Progenitor cell of endocrine pancreas (in vitro differentiated cells): ENCODE measurements at regions not wholly inside any gene's neighbourhood (a gene's known extent, or its start where the extent isn't known, plus 50 kb on each side); places are given as distances from the start of the nearest gene placed in this dataset.
"Not testable (repeated sequence)": the region's sequence is repeated elsewhere in the genome, so short reads cannot be mapped to it uniquely, and the experiment has no call there.

ENCODE experiments used
- DNase-seq: peaks from one replicate; pipeline ENCODE4 v3.0.0; 2021; ENCODE audit warnings: low spot score; ENCODE audit not compliant: unreplicated experiment
- H3K27ac Mint-ChIP-seq: 2 replicates; pipeline ENCODE4 v1.8.0; 2021; ENCODE audit warnings: mild to moderate bottlenecking, moderate library complexity, mixed read lengths
- H3K27me3 Mint-ChIP-seq: 2 replicates; pipeline ENCODE4 v1.8.0; 2021; ENCODE audit warnings: mixed read lengths
- H3K36me3 Mint-ChIP-seq: 2 replicates; pipeline ENCODE4 v1.8.0; 2022; ENCODE audit warnings: mixed read lengths; ENCODE audit not compliant: insufficient read depth
- H3K4me1 Mint-ChIP-seq: 2 replicates; pipeline ENCODE4 v1.8.0; 2021; ENCODE audit warnings: low read depth, mixed read lengths
- H3K4me3 Mint-ChIP-seq: 2 replicates; pipeline ENCODE4 v1.8.0; 2021; ENCODE audit warnings: low read depth, mild to moderate bottlenecking, moderate library complexity, mixed read lengths
- H3K9me3 Mint-ChIP-seq: 2 replicates; pipeline ENCODE4 v1.8.0; 2021; ENCODE audit warnings: low read depth, mixed read lengths
- CTCF ChIP-seq: fragments of 200-600 bp; sonication (generic); IDR thresholded peaks from one replicate; pipeline ENCODE4 v1.5.0; 2021; ENCODE audit warnings: antibody characterized with exemption, mild to moderate bottlenecking; ENCODE audit not compliant: unreplicated experiment

GRCh38 chrX:83416273-83416672, 91.8 kb upstream of the POU3F4 start:
- Mint-ChIP-seq H3K27me3 (no peaks in the 10 kb centered on the region), H3K27ac (no peak overlapping the region), H3K9me3 (peaks cover 15% of the 10 kb centered on the region), H3K4me3 (no peak overlapping the region), H3K36me3 (no peaks in the 10 kb centered on the region), H3K4me1 (no peaks in the 10 kb centered on the region)
- peak; percentile 58 for TF ChIP-seq CTCF
- DNase-seq, result no peak

DNA sequence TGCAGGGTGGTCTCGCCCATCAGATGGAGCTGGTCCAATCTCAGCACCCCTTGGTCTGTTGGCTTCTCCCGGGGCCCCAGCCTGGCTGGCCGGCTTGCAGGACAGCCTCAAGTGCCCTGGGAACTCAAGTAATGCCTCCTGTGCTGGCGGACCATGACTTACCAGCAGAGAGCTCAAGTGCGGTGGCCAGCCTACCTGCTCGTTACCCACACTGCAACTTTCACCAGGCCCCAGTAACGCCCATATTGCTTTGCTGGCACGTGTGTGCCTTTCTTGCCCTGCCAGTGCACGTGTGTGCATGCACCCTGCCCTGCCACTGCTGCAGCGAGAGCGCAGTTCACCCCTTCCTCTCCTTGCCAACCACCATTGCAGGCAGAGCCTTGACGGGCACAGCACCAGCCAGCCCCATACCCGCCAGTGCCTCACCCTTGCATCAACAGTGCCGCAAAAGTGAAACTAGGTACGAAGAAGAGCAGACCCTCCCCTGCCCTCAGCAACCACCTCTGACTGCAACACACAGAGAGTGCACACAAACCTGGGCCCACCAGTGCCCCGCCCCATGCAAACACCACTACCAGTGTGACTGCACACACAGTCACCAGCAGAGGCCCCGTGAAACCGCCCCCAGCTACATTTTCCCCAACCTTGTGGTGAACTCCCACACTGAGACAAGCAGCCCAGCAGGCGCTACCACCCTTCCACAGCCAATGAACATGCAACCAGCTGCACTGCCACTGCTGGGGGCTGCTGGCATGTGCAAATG, 88.9 kb upstream of the POU3F4 start:
- no peaks in the 10 kb centered on the region for H3K27me3 Mint-ChIP-seq

DNA sequence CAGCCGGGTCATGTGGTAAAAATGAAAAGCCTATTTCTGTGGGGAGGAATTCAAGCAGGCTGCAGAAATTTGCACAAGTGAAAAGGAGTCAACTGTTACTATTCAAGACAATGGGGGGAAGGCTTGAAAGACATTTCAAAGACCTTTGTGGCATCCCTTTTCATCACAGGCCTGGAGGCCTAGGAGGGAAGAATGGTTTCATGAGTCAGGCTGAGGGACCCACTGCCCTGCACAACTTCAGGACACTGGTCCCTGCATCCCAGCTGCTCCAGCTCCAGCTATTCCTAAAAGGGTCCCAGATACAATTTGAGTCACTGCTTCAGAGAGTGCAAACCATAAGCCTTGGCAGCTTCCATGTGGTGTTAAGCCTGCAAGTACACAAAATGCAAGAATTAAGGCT, 85.3 kb upstream of the POU3F4 start:
- H3K9me3 Mint-ChIP-seq, result peaks cover 36% of the 10 kb centered on the region
- no peaks in the 10 kb centered on the region for H3K27me3 Mint-ChIP-seq
- H3K27ac Mint-ChIP-seq, result no peak overlapping the region
- no peaks in the 10 kb centered on the region for H3K4me1 Mint-ChIP-seq
- H3K36me3 Mint-ChIP-seq, result no peaks in the 10 kb centered on the region
- no peak overlapping the region for H3K4me3 Mint-ChIP-seq
- TF ChIP-seq CTCF, result no peak
- DNase-seq, result no peak

More for the DNA sequence above, 88.9 kb upstream of the POU3F4 start:
- H3K4me1 Mint-ChIP-seq, result no peaks in the 10 kb centered on the region
- no peaks in the 10 kb centered on the region for H3K36me3 Mint-ChIP-seq
- no peak for TF ChIP-seq CTCF
- H3K9me3 Mint-ChIP-seq, result peaks cover 18% of the 10 kb centered on the region
- no peak overlapping the region for H3K27ac Mint-ChIP-seq
- DNase-seq, result no peak
- H3K4me3 Mint-ChIP-seq, result no peak overlapping the region

GRCh38 chrX:83442552-83442951, 65.5 kb upstream of the POU3F4 start:
- H3K27ac Mint-ChIP-seq, H3K36me3 Mint-ChIP-seq: not testable (repeated sequence)
- H3K9me3 Mint-ChIP-seq, result peaks cover 36% of the 10 kb centered on the region

GRCh38 chrX:83446355-83446754, 61.7 kb upstream of the POU3F4 start:
- Mint-ChIP-seq H3K36me3 (no peaks in the 10 kb centered on the region), H3K27me3 (no peaks in the 10 kb centered on the region), H3K4me3 (no peak overlapping the region), H3K27ac (no peak overlapping the region), H3K9me3 (peaks cover 43% of the 10 kb centered on the region), H3K4me1 (no peaks in the 10 kb centered on the region)
- no peak for TF ChIP-seq CTCF
- DNase-seq, result no peak

More at GRCh38 chrX:83442552-83442951, 65.5 kb upstream of the POU3F4 start:
- H3K27me3 Mint-ChIP-seq, H3K4me1 Mint-ChIP-seq, DNase-seq, H3K4me3 Mint-ChIP-seq: not testable (repeated sequence)
